ENCODE measurements at regions not wholly inside any gene's neighbourhood (a gene's known extent, or its start where the extent isn't known, plus 50 kb on each side); places are given as distances from the start of the nearest gene placed in this dataset.

- Histone ChIP-seq H3K4me2 (ENCODE audit: low read length) (0 out of 2 replicates have a peak overlapping the region, but pooled peaks have one; percentile 19), H3K4me1 (ENCODE audit: insufficient read depth, low read length, severe bottlenecking) (peaks cover 24% of the 10 kb centered on the region), H3K27me3 (ENCODE audit: insufficient read depth, low read length) (no peaks in the 10 kb centered on the region), H3K36me3 (ENCODE audit: insufficient read depth, low read length) (no peaks in the 10 kb centered on the region), H3K9me2 (ENCODE audit: low read depth, low read length) (no peaks in the 10 kb centered on the region), H4K20me1 (ENCODE audit: insufficient read depth, low read length) (no peaks in the 10 kb centered on the region), H3K4me3 (ENCODE audit: low read depth, low read length, poor library complexity, severe bottlenecking) (no peak overlapping the region), H3K79me2 (ENCODE audit: insufficient read depth, low read length) (no peaks in the 10 kb centered on the region), H3F3A (ENCODE audit: insufficient read depth, low read length) (no peaks in the 10 kb centered on the region), H3K27ac (ENCODE audit: low read depth, low read length, poor library complexity, severe bottlenecking) (peak overlapping the region; percentile 67), H2AFZ (ENCODE audit: low read length) (peak overlapping the region; percentile 58; the same call in 1 of the 2 replicates), H3K9ac (ENCODE audit: low read length) (peak overlapping the region; percentile 51), H3K9me3 (ENCODE audit: low read length) (peaks cover 16% of the 10 kb centered on the region)
- TF ChIP-seq CTCF (IDR thresholded peaks at IDR 0.05; ENCODE audit: low read length) (no peak), EZH2 (IDR thresholded peaks at IDR 0.05; ENCODE audit: borderline replicate concordance, low read length) (no peak)
Observed at GRCh38 chr10:7507887-7508726, 97.3 kb upstream of the SFMBT2 start.

- H3K4me3 ChIP-seq (ENCODE audit: low read depth, low read length, poor library complexity, severe bottlenecking), result no peak overlapping the region
- peaks cover 16% of the 10 kb centered on the region for H3K9me3 ChIP-seq (ENCODE audit: low read length)
- no peaks in the 10 kb centered on the region for H3K27me3 ChIP-seq (ENCODE audit: insufficient read depth, low read length)
- no peak overlapping the region for H2AFZ ChIP-seq (ENCODE audit: low read length)
- H3K4me2 ChIP-seq (ENCODE audit: low read length), result no peak overlapping the region
- no peaks in the 10 kb centered on the region for H4K20me1 ChIP-seq (ENCODE audit: insufficient read depth, low read length)
- no peak overlapping the region for H3K9ac ChIP-seq (ENCODE audit: low read length)
- H3K27ac ChIP-seq (ENCODE audit: low read depth, low read length, poor library complexity, severe bottlenecking), result no peak overlapping the region
- no peaks in the 10 kb centered on the region for H3K36me3 ChIP-seq (ENCODE audit: insufficient read depth, low read length)
- no peaks in the 10 kb centered on the region for H3F3A ChIP-seq (ENCODE audit: insufficient read depth, low read length)
- H3K4me1 ChIP-seq (ENCODE audit: insufficient read depth, low read length, severe bottlenecking), result peaks cover 26% of the 10 kb centered on the region
- H3K9me2 ChIP-seq (ENCODE audit: low read depth, low read length), result no peaks in the 10 kb centered on the region
- TF ChIP-seq EZH2 (IDR thresholded peaks at IDR 0.05; ENCODE audit: borderline replicate concordance, low read length) (no peak), CTCF (IDR thresholded peaks at IDR 0.05; ENCODE audit: low read length) (no peak)
- no peaks in the 10 kb centered on the region for H3K79me2 ChIP-seq (ENCODE audit: insufficient read depth, low read length)
Observed at GRCh38 chr10:7506571-7506970, 95.7 kb upstream of the SFMBT2 start.

GRCh38 chr10:7505196-7505595 is 94.4 kb upstream of the SFMBT2 start:
- peaks cover 7% of the 10 kb centered on the region; the same call in 1 of the 2 replicates for H3K9me3 ChIP-seq (ENCODE audit: low read length)
- H3K9ac ChIP-seq (ENCODE audit: low read length), result no peak overlapping the region
- no peak overlapping the region for H3K27ac ChIP-seq (ENCODE audit: low read depth, low read length, poor library complexity, severe bottlenecking)
- TF ChIP-seq CTCF (IDR thresholded peaks at IDR 0.05; ENCODE audit: low read length), result no peak
- no peak for TF ChIP-seq EZH2 (IDR thresholded peaks at IDR 0.05; ENCODE audit: borderline replicate concordance, low read length)
- H3K9me2 ChIP-seq (ENCODE audit: low read depth, low read length), result no peaks in the 10 kb centered on the region
- no peak overlapping the region for H3K4me3 ChIP-seq (ENCODE audit: low read depth, low read length, poor library complexity, severe bottlenecking)
- no peaks in the 10 kb centered on the region for H3F3A ChIP-seq (ENCODE audit: insufficient read depth, low read length)
- no peak overlapping the region for H2AFZ ChIP-seq (ENCODE audit: low read length)
- H3K79me2 ChIP-seq (ENCODE audit: insufficient read depth, low read length), result no peaks in the 10 kb centered on the region
- H3K4me1 ChIP-seq (ENCODE audit: insufficient read depth, low read length, severe bottlenecking), result peaks cover 33% of the 10 kb centered on the region
- no peaks in the 10 kb centered on the region for H4K20me1 ChIP-seq (ENCODE audit: insufficient read depth, low read length)
- H3K27me3 ChIP-seq (ENCODE audit: insufficient read depth, low read length), result no peaks in the 10 kb centered on the region
- no peaks in the 10 kb centered on the region for H3K36me3 ChIP-seq (ENCODE audit: insufficient read depth, low read length)
- H3K4me2 ChIP-seq (ENCODE audit: low read length), result no peak overlapping the region
